Small intestine (tissue), 7 donors: ENCODE measurements at regions not wholly inside any gene's neighbourhood (a gene's known extent, or its start where the extent isn't known, plus 50 kb on each side); places are given as distances from the start of the nearest gene placed in this dataset.
"Not testable (repeated sequence)": the region's sequence is repeated elsewhere in the genome, so short reads cannot be mapped to it uniquely, and the experiment has no call there.

Experiments used
- DNase-seq, 2 donors: peaks; one replicate each; pipeline versions ENCODE4 v3.0.0 to v3.0.0-alpha.2; 2013
- FAIRE-seq: peaks from 2 replicates; lab custom pipeline; 2012; peaks lifted over from hg19 to GRCh38; lab: Jason Lieb, UNC
- H3K27ac ChIP-seq, 3 donors: one replicate each; pipeline ENCODE4 v1.5.1; 2013; ENCODE audit warnings: low read length in 2 of 3, mild to moderate bottlenecking in 2 of 3, control low read depth in 1 of 3, inconsistent platforms in 1 of 3, low read depth in 1 of 3, moderate library complexity in 1 of 3
- H3K27me3 ChIP-seq, 3 donors: one replicate each; pipeline ENCODE4 v1.6.1; 2013; ENCODE audit warnings: low read length in 3 of 3, inconsistent platforms in 1 of 3; ENCODE audit not compliant: control insufficient read depth in 3 of 3, insufficient read depth in 3 of 3
- H3K36me3 ChIP-seq, 3 donors: one replicate each; pipeline ENCODE4 v1.6.1; 2013; ENCODE audit warnings: low read length in 3 of 3, inconsistent platforms in 1 of 3, low read depth in 1 of 3, mild to moderate bottlenecking in 1 of 3, moderate library complexity in 1 of 3; ENCODE audit not compliant: control insufficient read depth in 3 of 3, insufficient read depth in 2 of 3
- H3K4me1 ChIP-seq, 3 donors: one replicate each; pipeline ENCODE4 v1.6.1; 2013; ENCODE audit warnings: low read length in 2 of 3, inconsistent platforms in 1 of 3, low read depth in 1 of 3, mild to moderate bottlenecking in 1 of 3, moderate library complexity in 1 of 3; ENCODE audit not compliant: control insufficient read depth in 3 of 3, insufficient read depth in 2 of 3
- H3K4me3 ChIP-seq, 3 donors: one replicate each; pipeline ENCODE4 v1.5.1; 2013; ENCODE audit warnings: low read length in 3 of 3, control low read depth in 1 of 3, inconsistent platforms in 1 of 3, low read depth in 1 of 3, mild to moderate bottlenecking in 1 of 3, moderate library complexity in 1 of 3
- H3K9me3 ChIP-seq, 2 donors: one replicate each; pipeline ENCODE4 v1.6.1; 2013; ENCODE audit warnings: low read depth in 1 of 2, low read length in 1 of 2; ENCODE audit not compliant: control insufficient read depth in 2 of 2, insufficient read depth in 1 of 2
- WGBS, 3 donors: extraction: QIAGEN DNeasy Blood & Tissue Kit; methylation state at CpG; one replicate each; pipeline ENCODE4 v1.1.7; 2013; 5-methylcytosine and 5-hydroxymethylcytosine counted together
- donor health status: healthy with polysubstance abuse.
- donor health status: control.
- donor health status: control.
- donor health status: Bipolar disorder and iron deficiency.
- donor health status: healthy.

GRCh38 chr18:33821503-33821902, 243.5 kb downstream of the ASXL3 start:
- DNase-seq, result peak; percentile 28 to 53
- peak; percentile 81 for FAIRE-seq
- Histone ChIP-seq H3K4me1 (peaks cover 0 to 5% (median 0%) of the 10 kb centered on the region in 3 donors), H3K36me3 (no peaks in the 10 kb centered on the region), H3K27ac (peak overlapping the region in 1 of 3 donors; percentile 68), H3K9me3 (peaks cover 0 to 8% of the 10 kb centered on the region in 2 donors), H3K27me3 (no peaks in the 10 kb centered on the region), H3K4me3 (no peak overlapping the region)
- WGBS, 3 donors, result 58 to 70% (median 68%) methylated on average over 1 of the region's 1 CpG

GRCh38 chr18:33820517-33821371, 242.7 kb downstream of the ASXL3 start:
- FAIRE-seq (no peak), DNase-seq (peak; percentile 58 to 65)

DNA sequence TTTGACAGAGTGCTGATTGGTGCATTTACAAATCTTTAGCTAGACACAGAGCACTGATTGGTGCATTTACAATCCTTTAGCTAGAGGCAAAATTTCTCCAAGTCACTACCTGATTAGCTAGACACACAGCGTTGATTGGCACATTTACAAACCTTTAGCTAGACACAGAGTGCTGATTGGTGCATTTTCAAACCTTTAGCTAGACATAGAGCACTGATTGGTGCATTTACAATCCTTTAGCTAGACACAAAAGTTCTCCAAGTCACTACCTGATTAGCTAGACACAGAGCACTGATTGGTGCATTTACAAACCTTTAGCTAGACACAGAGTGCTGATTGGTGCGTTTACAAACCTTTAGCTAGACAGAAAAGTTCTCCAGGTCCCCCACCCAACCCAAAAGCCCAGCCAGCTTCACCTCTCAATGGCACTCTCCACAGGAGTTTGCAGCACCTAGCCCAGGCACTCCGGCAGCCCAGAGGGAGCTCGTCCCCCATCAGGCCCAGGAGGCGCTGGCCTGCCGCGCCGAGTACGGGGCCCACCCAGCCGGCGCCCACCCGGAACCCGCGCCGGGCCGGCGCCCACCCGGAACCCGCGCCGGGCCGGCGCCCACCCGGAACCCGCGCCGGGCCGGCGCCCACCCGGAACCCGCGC, 241.8 kb downstream of the ASXL3 start:
- not testable (repeated sequence) for H3K4me1 ChIP-seq, H3K27me3 ChIP-seq, FAIRE-seq, H3K9me3 ChIP-seq, H3K27ac ChIP-seq, DNase-seq, H3K36me3 ChIP-seq
- WGBS, 3 donors, result 66 to 88% (median 82%) methylated on average over 14 to 21 of the region's 32 CpGs
- H3K4me3 ChIP-seq, result peak overlapping the region in 1 of 3 donors; percentile 26

More at GRCh38 chr18:33820517-33821371, 242.7 kb downstream of the ASXL3 start:
- Histone ChIP-seq H3K9me3 (peaks cover 0 to 8% of the 10 kb centered on the region in 2 donors), H3K36me3 (no peaks in the 10 kb centered on the region), H3K4me3 (peak overlapping the region in 2 of 3 donors; percentile 30 to 33), H3K4me1 (peaks cover 0 to 5% (median 0%) of the 10 kb centered on the region in 3 donors), H3K27me3 (no peaks in the 10 kb centered on the region), H3K27ac (peak overlapping the region; percentile 49 to 68 (median 59))
- WGBS, 3 donors, result 46 to 71% (median 52%) methylated on average over 19 to 39 of the region's 39 CpGs

GRCh38 chr18:33818145-33818544, 240.1 kb downstream of the ASXL3 start:
- no peak overlapping the region for H3K4me3 ChIP-seq
- H3K9me3 ChIP-seq, result peaks cover 0 to 8% of the 10 kb centered on the region in 2 donors
- no peak for DNase-seq
- FAIRE-seq, result no peak
- no peaks in the 10 kb centered on the region for H3K27me3 ChIP-seq
- WGBS, 3 donors, result 88 to 96% (median 95%) methylated on average over 1 of the region's 1 CpG
- H3K27ac ChIP-seq, result no peak overlapping the region
- H3K4me1 ChIP-seq, result peaks cover 0 to 5% (median 0%) of the 10 kb centered on the region in 3 donors
- no peaks in the 10 kb centered on the region for H3K36me3 ChIP-seq

DNA sequence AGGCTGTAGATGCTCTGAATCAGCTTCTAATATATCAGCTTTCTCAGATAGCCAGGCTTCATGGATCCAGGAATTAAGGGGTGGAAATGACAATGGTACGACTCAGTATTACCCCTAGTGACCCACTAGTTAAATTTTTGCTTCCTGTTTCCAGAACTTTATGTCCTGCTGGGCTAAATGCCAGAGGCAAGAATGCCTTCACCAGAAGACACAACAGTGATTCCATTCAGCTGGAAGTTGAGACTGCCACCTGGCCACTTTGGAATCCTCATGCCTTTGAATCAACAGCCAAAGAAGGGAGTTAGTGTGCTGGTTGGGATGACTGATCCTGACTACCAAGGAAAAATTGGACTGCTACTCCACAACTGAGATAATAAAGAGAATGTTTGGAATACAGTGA, 239.1 kb downstream of the ASXL3 start:
- Histone ChIP-seq H3K9me3 (peaks cover 0 to 8% of the 10 kb centered on the region in 2 donors), H3K27ac (no peak overlapping the region), H3K4me1 (peaks cover 0 to 5% (median 0%) of the 10 kb centered on the region in 3 donors), H3K4me3 (no peak overlapping the region), H3K27me3 (no peaks in the 10 kb centered on the region), H3K36me3 (no peaks in the 10 kb centered on the region)
- WGBS, 3 donors, result 24 to 27% (median 27%) methylated on average over 1 of the region's 1 CpG
- FAIRE-seq, result no peak
- DNase-seq, result no peak

- Histone ChIP-seq H3K9me3 (peaks cover 0 to 8% of the 10 kb centered on the region in 2 donors), H3K27me3 (no peaks in the 10 kb centered on the region), H3K36me3 (no peaks in the 10 kb centered on the region), H3K27ac (no peak overlapping the region), H3K4me1 (peaks cover 0 to 4% (median 0%) of the 10 kb centered on the region in 3 donors), H3K4me3 (no peak overlapping the region)
- no peak for FAIRE-seq
- DNase-seq, result no peak
Measured at GRCh38 chr18:33814546-33814945, 236.5 kb downstream of the ASXL3 start.

- peak; percentile 76 to 83 for DNase-seq
- Histone ChIP-seq H3K36me3 (no peaks in the 10 kb centered on the region), H3K4me3 (no peak overlapping the region), H3K27me3 (no peaks in the 10 kb centered on the region), H3K4me1 (peaks cover 0 to 4% (median 0%) of the 10 kb centered on the region in 3 donors), H3K9me3 (no peaks in the 10 kb centered on the region), H3K27ac (no peak overlapping the region)
- FAIRE-seq, result no peak
- 24 to 63% (median 28%) methylated on average over 2 of the region's 2 CpGs for WGBS, 3 donors
Measured at GRCh38 chr18:33812186-33812585, 234.2 kb downstream of the ASXL3 start.

DNA sequence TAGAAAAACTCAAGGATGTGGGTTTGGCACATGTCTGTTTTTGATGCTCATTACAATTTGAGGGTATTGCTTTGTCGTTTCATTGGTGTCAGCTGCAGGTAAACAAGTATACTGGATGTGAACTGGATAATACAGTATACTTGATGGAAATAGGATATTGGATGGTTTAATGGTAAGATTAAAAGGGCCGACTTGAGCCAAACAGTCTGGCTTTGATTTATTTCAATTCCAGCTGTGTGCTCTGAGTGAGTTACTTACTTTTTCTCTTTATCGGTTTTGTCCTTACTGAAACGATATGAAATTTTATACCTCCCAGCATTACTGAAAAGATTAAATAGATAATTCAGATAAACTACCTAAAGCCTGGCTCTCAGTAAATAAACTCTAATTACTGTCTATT, 227.6 kb downstream of the ASXL3 start:
- FAIRE-seq (no peak), DNase-seq (no peak)
- no peaks in the 10 kb centered on the region for H3K27me3 ChIP-seq
- H3K27ac ChIP-seq, result no peak overlapping the region
- no peaks in the 10 kb centered on the region for H3K36me3 ChIP-seq
- 25 to 46% (median 34%) methylated on average over 4 of the region's 4 CpGs for WGBS, 3 donors
- no peaks in the 10 kb centered on the region for H3K9me3 ChIP-seq
- H3K4me1 ChIP-seq, result peaks cover 0 to 4% (median 0%) of the 10 kb centered on the region in 3 donors
- no peak overlapping the region for H3K4me3 ChIP-seq
